Posterior cingulate gyrus (tissue), 11 donors: ENCODE measurements at regions not wholly inside any gene's neighbourhood (a gene's known extent, or its start where the extent isn't known, plus 50 kb on each side); places are given as distances from the start of the nearest gene placed in this dataset.
"Not testable (repeated sequence)": the region's sequence is repeated elsewhere in the genome, so short reads cannot be mapped to it uniquely, and the experiment has no call there.

Experiments
- DNase-seq, 10 donors: peaks; one replicate each; pipeline versions ENCODE4 v3.0.0 to v3.0.0-alpha.2; 2020 to 2021; ENCODE audit warnings: mixed read lengths in 3 of 10
- intact Hi-C: fragments of 100-400 bp; cut with DNase I; formaldehyde crosslinking; loops from one replicate; pipeline ENCODE4 v1.15.1; 2023

GRCh38 chr20:54820392-54820791 is 345.0 kb downstream of the DOK5 start:
- DNase-seq = no peak
- intact Hi-C loops = no loop called here

GRCh38 chr20:54806462-54806861 is 331.1 kb downstream of the DOK5 start:
- no peak for DNase-seq
- intact Hi-C loops = no loop called here

DNA sequence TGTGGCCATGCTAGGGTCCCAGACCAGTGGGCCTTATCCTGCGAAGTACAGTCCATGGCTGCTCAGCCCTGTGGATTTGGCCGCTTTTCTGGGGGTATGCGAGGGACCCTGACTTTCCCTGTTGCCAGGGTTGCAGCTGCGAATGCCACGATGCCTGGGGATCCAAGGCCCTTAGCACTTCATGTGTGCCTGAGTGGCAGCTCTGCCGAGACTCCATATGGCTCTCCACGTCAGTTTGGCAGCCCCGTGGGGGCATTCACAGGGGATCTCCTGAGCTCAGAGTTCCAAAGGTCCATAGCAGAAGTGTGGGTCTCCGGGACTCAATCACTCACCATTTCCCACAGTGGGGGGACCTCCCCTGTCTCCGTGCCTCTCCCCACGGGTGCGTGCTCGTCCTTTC is 319.5 kb downstream of the DOK5 start:
- peak in 1 of 10 donors; percentile 67 for DNase-seq

DNA sequence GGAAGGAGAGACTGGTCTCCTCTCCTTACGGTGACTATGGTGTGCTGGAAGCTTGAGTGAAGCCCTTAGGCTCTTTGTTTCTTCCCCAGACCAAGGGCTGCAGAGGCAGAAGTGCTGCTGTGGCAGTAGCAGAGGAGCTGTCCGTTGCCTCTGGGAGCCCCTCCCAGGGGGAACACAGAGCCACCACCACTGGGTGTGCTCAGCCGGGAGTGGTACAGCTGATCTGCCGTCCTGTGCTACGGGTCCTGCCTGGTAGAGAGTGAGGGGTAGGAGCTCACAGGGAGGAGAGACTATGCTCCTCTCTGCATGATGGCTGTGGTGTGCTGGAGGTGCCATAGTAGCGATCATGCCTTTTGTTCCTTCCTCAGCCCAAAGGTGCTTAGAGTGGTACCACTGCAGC is 318.7 kb downstream of the DOK5 start:
- intact Hi-C loops = no loop called here
- DNase-seq = no peak

More for the DNA sequence above, 319.5 kb downstream of the DOK5 start:
- intact Hi-C loops = no loop called here

DNA sequence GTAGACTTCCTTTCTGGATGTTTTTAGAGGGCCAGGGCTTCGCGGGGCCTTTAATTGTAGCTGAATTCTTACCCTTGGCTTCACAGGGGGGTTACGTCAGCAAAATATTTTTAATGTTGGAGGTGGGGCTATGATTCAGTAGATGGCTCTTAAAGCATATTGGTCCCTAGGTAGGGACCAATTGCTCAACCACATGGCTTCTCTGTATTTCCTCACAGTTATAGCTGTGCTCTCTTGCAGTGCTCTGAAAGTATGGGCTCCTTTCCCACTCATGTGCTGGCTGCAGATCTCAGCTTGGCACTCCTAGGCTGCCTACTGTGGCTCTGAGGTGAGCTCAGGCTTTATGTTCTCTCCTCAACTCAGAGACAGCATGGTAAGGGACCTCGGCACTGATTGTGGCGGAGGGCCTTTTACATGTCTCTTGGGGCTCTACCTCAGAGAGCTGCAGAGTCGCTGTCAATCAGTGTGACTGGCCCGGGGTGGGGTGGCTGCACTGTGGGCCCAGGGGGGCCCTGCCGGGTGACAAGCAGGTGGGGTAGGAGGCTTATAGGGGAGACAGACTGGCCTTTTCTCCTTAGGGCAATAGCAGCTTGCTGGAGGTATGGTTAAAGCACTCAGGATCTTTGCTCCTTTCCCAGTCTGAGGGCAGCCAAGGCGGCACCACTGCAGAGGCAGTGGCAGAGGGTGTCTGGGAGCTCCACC is 318.0 kb downstream of the DOK5 start:
- no peak for DNase-seq
- intact Hi-C loops = no loop called here

- no peak for DNase-seq
- intact Hi-C loops = no loop called here
Observed at GRCh38 chr20:54792688-54793087, 317.3 kb downstream of the DOK5 start.

DNA sequence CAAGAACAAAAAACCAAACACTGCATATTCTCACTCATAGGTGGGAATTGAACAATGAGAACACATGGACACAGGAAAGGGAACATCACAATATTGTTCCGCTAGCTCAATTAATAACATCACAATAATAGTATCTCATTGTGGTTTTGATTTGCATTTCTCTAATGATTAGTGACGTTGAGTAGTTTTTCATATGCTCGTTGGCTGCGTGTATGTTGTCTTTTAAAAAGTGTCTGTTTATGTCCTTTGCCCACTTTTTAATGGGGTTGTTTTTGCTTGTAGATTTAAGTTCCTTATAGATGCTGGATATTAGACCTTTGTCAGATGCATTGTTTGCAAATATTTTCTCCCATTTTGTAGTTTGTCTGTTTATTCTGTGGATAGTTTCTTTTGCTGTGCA is 312.9 kb downstream of the DOK5 start:
- DNase-seq, intact Hi-C loops: not testable (repeated sequence)

DNA sequence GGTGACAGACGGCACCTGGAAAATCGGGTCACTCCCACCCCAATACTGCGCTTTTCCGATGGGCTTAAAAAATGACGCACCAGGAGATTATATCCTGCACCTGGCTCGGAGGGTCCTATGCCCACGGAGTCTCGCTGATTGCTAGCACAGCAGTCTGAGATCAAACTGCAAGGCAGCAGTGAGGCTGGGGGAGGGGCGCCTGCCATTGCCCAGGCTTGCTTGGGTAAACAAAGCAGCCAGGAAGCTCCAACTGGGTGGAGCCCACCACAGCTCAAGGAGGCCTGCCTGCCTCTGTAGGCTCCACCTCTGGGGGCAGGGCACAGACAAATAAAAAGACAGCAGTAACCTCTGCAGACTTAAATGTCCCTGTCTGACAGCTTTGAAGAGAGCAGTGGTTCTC is 307.4 kb downstream of the DOK5 start:
- intact Hi-C loops, DNase-seq: not testable (repeated sequence)

DNA sequence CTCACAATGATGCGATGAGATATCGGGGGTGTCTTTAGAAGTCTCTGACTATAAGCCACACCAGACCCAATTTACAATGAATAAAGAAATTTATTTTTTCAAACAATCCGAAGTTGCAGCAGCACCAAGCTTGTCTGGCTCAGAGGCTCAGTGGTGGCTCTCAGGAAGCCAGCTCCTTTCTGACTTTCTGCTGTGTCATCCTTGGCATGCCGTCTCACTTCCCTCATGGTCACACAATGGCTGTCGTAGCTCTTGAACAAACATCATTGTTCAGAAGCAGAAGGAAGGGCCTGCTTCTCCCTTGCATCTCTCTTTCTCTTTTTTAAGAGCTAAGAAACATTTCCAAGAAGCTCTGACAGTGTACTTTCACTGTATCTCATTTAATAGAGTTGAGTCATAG is 299.0 kb downstream of the DOK5 start:
- intact Hi-C loops = loop anchor here (10.0 kb wide), 1 partner anchor 60 kb away; no protein-coding TSS in a partner anchor
- no peak for DNase-seq

- peak in 1 of 10 donors; percentile 26 for DNase-seq
- intact Hi-C loops = loop anchor here (10.0 kb wide), 1 partner anchor 59 kb away; no protein-coding TSS in a partner anchor
Observed at GRCh38 chr20:54773643-54774000, 298.2 kb downstream of the DOK5 start.

DNA sequence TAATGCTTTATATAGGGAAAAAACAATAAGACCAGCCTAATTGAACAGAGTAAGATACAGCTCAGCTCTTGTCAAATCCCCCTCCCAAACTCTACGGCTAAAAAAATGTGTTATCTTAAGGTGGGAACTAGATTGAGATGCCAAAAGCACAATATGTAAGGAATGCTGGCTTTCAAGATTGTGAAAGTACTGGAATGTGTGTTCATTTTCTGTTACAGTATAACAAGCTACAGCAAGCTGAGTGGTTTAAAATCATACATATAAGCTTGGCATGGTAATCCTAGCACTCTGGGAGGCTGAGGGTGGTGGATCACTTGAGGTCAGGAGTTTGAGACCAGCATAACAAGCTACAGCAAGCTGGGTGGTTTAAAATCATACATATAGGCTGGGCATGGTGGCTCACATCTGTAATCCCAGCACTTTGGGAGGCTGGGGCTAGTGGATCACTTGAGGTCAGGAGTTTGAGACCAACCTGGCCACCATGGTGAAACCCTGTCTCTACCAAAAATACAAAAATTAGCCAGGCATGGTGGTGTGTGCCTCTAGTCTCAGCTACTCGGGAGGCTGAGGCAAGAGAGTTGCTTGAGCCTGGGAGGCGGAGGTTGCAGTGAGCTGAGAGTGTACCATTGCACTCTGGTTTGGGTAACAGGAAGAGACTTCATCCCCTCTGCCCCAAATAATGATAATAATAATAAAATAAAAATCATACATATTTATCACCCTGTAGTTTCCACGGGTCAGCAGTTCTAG is 297.7 kb downstream of the DOK5 start:
- DNase-seq = no peak
- intact Hi-C loops = loop anchor here (10.0 kb wide), 1 partner anchor 58 kb away; no protein-coding TSS in a partner anchor

- intact Hi-C loops = no loop called here
- DNase-seq = no peak
Observed at GRCh38 chr20:54766483-54766882, 291.1 kb downstream of the DOK5 start.

DNA sequence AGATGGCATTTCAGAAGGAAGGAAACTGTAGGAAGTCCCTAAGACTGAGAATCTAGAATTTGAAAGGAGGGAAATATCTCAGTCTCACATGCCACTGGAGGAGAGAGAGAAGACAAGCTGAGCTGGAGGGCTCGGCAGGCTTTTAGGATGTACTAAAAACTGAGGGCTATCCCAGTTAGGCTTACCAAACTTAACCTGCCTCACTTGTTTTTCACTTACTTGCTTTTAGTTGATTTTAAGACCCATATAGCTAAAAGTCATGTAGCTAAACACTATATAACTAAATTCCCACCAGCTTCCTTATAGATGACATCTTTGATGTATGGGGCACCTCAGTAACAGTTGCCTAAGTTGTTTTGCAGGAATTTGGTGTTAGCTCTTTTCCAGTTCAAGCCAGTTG is 288.0 kb downstream of the DOK5 start:
- no peak for DNase-seq
- intact Hi-C loops = no loop called here

DNA sequence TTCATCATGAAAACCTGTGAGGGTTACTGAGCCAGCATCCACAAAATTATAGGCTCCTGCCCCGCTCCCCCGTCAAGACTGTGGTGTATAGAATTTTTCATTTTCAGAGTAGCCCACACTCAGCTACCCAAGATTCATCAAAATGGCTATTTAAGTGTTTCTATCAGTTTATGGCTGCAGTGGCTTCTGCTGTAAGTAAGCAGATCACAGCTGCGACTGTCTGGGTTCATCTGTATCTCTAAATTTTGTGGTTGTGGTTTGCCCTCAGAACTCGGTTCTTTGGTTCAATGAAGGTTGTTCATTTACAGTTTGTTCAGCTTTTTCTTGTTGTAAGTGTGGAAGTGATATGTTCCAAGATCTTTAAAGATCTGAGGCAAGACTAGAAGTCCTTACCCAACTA is 284.2 kb downstream of the DOK5 start:
- intact Hi-C loops = no loop called here
- DNase-seq = no peak

DNA sequence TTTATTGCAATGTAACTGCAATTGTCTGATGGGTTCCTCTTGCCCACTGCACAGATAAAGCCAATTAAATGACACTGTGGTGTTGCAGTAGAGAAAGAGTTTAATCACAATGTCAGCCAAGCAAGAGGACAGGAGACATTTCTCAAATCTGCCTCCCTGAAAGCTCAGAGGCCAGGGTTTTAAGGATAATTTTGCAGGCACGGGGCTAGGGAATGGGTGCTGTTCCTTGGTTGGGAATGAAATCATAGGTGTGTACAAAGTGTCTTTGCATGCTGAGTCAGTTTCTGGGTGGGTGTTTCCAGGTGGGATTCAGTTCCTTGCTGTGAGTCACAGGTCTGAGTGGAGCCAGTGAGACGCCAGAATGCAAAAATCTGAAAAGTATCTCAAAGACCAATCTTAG is 271.4 kb downstream of the DOK5 start:
- intact Hi-C loops = no loop called here
- no peak for DNase-seq

GRCh38 chr20:54745780-54746179 is 270.4 kb downstream of the DOK5 start:
- intact Hi-C loops = no loop called here
- no peak for DNase-seq

- intact Hi-C loops = no loop called here
- DNase-seq = no peak
Observed at GRCh38 chr20:54744097-54744496, 268.7 kb downstream of the DOK5 start.

- intact Hi-C loops = no loop called here
Observed at GRCh38 chr20:54742193-54742592, 266.8 kb downstream of the DOK5 start.

DNA sequence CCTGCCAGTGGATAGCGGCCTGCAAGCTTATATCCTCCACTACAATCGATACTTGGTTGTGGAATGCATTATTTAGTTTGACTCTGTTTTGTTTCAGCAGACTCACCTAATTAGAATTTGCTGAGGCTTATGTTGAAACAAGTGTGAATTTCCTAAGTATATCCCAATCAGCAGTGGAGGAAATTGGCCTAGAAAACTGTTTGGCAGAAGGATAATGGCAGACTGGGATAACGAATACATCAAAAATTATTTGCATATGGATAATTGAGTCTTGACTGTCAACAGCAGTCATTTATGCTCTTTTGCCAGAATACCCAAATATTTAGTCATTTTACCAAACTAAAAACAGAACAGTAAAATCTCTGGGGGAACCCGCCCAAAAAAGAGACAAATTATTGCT is 261.0 kb downstream of the DOK5 start:
- intact Hi-C loops = no loop called here
- DNase-seq = no peak

More at GRCh38 chr20:54742193-54742592, 266.8 kb downstream of the DOK5 start:
- no peak for DNase-seq

DNA sequence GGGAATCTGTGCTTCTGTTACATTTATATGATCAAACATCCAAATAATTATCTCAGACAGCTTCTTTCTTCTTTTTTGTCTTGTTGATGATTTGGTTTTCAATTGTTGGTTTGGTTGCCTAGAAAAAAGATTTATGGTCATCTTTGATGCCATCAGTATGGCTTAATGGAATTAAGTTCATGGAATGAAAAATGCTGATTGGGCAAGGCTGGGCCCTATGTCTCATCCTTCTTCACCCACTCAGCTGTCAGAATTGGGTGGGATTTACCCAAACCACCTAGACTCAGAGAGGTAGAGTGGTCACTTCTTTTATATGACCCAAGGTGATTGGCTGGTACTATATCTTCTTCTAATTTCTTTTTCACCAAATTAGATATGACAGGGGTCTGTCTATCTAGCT is 258.3 kb downstream of the DOK5 start:
- intact Hi-C loops = no loop called here
- no peak for DNase-seq

DNA sequence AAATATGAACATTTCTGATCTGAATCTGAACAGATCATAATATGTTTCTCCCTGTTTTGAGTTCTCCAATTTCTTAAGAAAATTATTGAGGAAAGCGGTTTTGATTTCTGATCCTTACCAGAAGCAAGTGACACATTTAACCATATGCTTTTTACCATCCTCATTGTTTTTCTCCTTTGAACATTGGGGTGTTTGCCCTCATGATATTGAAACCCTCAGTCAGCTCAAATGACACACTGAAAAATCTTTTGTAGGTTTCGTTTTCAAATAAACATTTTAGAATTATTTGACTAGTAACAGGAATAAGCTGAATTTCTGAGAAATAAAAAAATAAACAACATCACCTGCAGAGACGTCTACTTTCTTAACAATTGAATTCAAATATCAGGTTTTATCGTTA is 252.1 kb downstream of the DOK5 start:
- intact Hi-C loops = no loop called here

GRCh38 chr20:54726687-54727300 is 251.4 kb downstream of the DOK5 start:
- no peak for DNase-seq
- intact Hi-C loops = no loop called here

More for the DNA sequence above, 252.1 kb downstream of the DOK5 start:
- no peak for DNase-seq
